Left lung (tissue), 4 donors: ENCODE measurements at regions not wholly inside any gene's neighbourhood (a gene's known extent, or its start where the extent isn't known, plus 50 kb on each side); places are given as distances from the start of the nearest gene placed in this dataset.

Experiments used
- ATAC-seq: fragments of 200-7000 bp; cut with Tn5 transposase; one replicate; pipeline ENCODE4 v1.9.1; 2020; ENCODE audit warnings: moderate library complexity
- DNase-seq, 4 donors: peaks; one replicate each; pipeline ENCODE4 v3.0.0-alpha.2; 2013 to 2020
- H3K27ac ChIP-seq, 2 donors: fragments of 200-600 bp; sonication (generic) in 1 of 2; one replicate each; pipeline versions ENCODE4 v1.5.0 to v1.8.0; 2020 to 2021
- H3K27me3 ChIP-seq, 2 donors: fragments of 200-600 bp; sonication (generic) in 1 of 2; one replicate each; pipeline versions ENCODE4 v1.5.0 to v1.8.0; 2020 to 2021
- H3K36me3 ChIP-seq, 2 donors: fragments of 200-600 bp; sonication (generic) in 1 of 2; one replicate each; pipeline versions ENCODE4 v1.5.0 to v1.8.0; 2020 to 2021
- H3K4me1 ChIP-seq, 2 donors: fragments of 200-600 bp; one replicate each; pipeline ENCODE4 v1.8.0; 2021
- H3K4me3 ChIP-seq, 2 donors: fragments of 200-600 bp; sonication (generic) in 1 of 2; one replicate each; pipeline versions ENCODE4 v1.5.0 to v1.8.0; 2020 to 2021; ENCODE audit warnings: mild to moderate bottlenecking in 1 of 2
- H3K9me3 ChIP-seq, 2 donors: fragments of 200-600 bp; sonication (generic) in 1 of 2; one replicate each; pipeline versions ENCODE4 v1.5.0 to v1.8.0; 2020 to 2021
- intact Hi-C, 2 donors: fragments of 100-400 bp; cut with DNase I; formaldehyde crosslinking; loops; one replicate each; pipeline versions ENCODE4 v1.11.2 to v1.14.2; 2022
- TF ChIP-seq, protein P1 (sequence below), 2 donors: fragments of 200-600 bp; sonication (generic) in 1 of 2; IDR thresholded peaks; one replicate each; pipeline versions ENCODE4 v1.5.0 to v1.8.0; 2021; ENCODE audit warnings: antibody characterized with exemption in 2 of 2
- donor health status: DM: no; HTN: yes; CAD: no.
- donor health status: DM: no; HTN: no; CAD: no.

DNA sequence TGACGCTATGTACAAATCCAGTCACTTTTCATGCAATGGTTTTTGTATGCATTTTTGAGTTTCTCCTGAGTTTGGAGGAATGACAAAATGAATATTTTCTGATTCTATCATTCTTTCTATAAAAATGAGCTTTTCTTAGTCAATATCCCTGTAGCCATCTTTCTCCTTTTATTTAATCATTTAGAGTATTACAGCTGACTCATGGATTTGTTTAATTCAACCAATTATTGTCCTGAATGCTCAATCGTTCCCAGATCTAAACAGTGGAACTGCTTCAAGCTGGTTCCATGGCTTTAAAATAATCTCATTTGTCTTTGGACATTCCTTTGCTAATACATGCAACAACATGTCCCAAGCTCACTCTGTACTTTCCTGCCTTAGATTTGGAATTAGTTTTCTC is 368.8 kb downstream of the ADCYAP1 start:
- TF ChIP-seq, protein P1, sequence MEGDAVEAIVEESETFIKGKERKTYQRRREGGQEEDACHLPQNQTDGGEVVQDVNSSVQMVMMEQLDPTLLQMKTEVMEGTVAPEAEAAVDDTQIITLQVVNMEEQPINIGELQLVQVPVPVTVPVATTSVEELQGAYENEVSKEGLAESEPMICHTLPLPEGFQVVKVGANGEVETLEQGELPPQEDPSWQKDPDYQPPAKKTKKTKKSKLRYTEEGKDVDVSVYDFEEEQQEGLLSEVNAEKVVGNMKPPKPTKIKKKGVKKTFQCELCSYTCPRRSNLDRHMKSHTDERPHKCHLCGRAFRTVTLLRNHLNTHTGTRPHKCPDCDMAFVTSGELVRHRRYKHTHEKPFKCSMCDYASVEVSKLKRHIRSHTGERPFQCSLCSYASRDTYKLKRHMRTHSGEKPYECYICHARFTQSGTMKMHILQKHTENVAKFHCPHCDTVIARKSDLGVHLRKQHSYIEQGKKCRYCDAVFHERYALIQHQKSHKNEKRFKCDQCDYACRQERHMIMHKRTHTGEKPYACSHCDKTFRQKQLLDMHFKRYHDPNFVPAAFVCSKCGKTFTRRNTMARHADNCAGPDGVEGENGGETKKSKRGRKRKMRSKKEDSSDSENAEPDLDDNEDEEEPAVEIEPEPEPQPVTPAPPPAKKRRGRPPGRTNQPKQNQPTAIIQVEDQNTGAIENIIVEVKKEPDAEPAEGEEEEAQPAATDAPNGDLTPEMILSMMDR (IDR thresholded peaks at IDR 0.05), result no peak
- no peaks in the 10 kb centered on the region for H3K36me3 ChIP-seq
- no peaks in the 10 kb centered on the region for H3K4me1 ChIP-seq
- no peak overlapping the region for H3K4me3 ChIP-seq
- DNase-seq (no peak), ATAC-seq (no peak)
- intact Hi-C loops, result no loop called here
- no peaks in the 10 kb centered on the region for H3K9me3 ChIP-seq
- H3K27ac ChIP-seq, result no peak overlapping the region
- no peaks in the 10 kb centered on the region for H3K27me3 ChIP-seq

DNA sequence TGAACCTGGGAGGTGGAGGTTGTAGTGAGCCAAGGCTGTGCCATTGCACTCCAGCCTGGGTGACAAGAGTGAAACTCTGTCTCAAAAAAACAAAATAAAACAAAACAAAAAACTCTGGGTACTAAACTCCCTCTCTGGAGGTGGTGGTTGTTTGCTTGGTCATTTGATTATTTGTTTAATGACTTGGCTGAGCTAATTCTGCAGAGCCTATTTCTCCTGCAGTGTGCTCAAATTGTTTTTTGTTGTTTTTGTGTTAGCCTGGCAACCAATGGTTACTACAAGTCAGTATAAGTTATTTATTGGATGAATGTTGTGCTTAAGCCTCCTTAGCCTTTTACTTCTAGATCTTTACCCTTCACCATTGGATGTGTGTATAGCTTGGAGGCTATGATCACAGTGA is 387.5 kb downstream of the ADCYAP1 start:
- no peak for DNase-seq
- Histone ChIP-seq H3K36me3 (no peaks in the 10 kb centered on the region), H3K4me1 (no peaks in the 10 kb centered on the region), H3K27me3 (no peaks in the 10 kb centered on the region), H3K4me3 (no peak overlapping the region), H3K9me3 (peaks cover 0 to 2% of the 10 kb centered on the region in 2 donors), H3K27ac (no peak overlapping the region)
- ATAC-seq, result peak; percentile 25
- intact Hi-C loops, result no loop called here
- TF ChIP-seq, protein P1 (IDR thresholded peaks at IDR 0.05), result no peak

DNA sequence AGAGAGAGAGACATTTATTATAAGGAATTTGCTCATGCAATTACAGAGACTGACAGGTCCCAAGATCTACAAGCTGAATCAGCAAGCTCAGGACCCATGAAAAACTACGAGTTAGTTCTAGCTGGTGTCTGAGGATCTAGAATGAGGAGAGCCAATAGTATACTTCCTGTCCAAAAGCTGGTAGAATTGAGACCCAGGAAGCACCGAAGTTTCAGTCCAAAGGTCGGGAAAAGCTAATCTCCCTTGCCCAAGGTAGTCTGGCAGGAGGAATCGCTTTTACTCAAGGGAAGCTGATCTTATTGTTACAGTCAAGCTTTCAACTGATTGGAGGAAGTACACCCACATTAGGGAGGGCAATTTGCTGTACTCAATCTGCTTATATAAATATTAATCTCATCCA is 389.6 kb downstream of the ADCYAP1 start:
- Histone ChIP-seq H3K4me3 (no peak overlapping the region), H3K4me1 (no peaks in the 10 kb centered on the region), H3K36me3 (no peaks in the 10 kb centered on the region), H3K27me3 (no peaks in the 10 kb centered on the region), H3K27ac (no peak overlapping the region), H3K9me3 (peaks cover 0 to 6% of the 10 kb centered on the region in 2 donors)
- DNase-seq (no peak), ATAC-seq (no peak)
- TF ChIP-seq, protein P1 (IDR thresholded peaks at IDR 0.05), result no peak
- intact Hi-C loops, result no loop called here

DNA sequence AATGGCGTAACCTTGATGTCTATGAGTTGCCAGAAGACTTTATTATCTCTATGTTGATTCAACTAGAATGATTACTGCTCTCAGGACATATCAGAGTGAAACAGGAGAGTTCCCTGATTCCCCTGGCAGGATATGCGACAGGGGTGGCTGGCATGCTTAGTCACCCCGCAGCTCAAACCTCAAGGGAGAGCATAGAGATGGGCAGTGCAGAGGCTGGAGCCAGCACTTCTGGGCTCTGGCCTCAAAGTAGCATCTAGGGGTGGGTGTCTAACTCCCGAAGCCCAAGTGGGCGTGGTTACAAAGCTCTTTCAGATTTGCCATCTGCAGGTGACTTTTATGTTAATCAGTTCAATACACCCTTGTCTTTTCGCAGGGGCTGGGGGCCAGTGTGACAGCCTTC is 391.6 kb downstream of the ADCYAP1 start:
- Histone ChIP-seq H3K4me3 (no peak overlapping the region), H3K27ac (no peak overlapping the region), H3K36me3 (no peaks in the 10 kb centered on the region), H3K9me3 (peaks cover 0 to 12% of the 10 kb centered on the region in 2 donors), H3K27me3 (no peaks in the 10 kb centered on the region), H3K4me1 (no peaks in the 10 kb centered on the region)
- DNase-seq (no peak), ATAC-seq (no peak)
- TF ChIP-seq, protein P1 (IDR thresholded peaks at IDR 0.05), result no peak
- intact Hi-C loops, result no loop called here

DNA sequence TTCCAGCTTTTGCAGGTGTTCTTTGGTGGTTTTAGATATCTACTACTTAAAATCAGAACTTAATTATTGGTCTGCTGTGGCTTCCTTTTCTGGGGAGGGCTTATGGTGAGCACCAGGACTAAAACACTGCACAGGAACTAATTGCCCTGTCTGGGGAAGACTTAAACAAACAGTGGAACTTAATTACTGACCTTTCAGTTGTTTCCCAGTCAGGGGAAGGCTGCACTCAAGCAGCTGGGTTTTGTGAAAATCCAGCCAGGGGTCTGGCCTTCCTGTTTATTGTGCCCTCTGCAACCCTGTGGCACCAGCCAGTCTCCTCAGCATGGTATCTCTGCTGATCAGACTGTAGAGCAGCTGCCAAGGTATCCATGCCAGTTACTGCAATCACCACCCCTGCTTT is 398.2 kb downstream of the ADCYAP1 start:
- intact Hi-C loops, result no loop called here
- ATAC-seq (no peak), DNase-seq (no peak)
- no peaks in the 10 kb centered on the region for H3K27me3 ChIP-seq
- no peak overlapping the region for H3K4me3 ChIP-seq
- H3K4me1 ChIP-seq, result no peaks in the 10 kb centered on the region
- H3K9me3 ChIP-seq, result peaks cover 0 to 9% of the 10 kb centered on the region in 2 donors
- H3K36me3 ChIP-seq, result no peaks in the 10 kb centered on the region
- TF ChIP-seq, protein P1 (IDR thresholded peaks at IDR 0.05), result no peak
- H3K27ac ChIP-seq, result no peak overlapping the region
